GM12878 (cell line): ENCODE measurements at regions not wholly inside any gene's neighbourhood (a gene's known extent, or its start where the extent isn't known, plus 50 kb on each side); places are given as distances from the start of the nearest gene placed in this dataset.

Experiments used
- BHLHE40 ChIP-seq, 2 experiments: fragments of 450-650 bp in 1 of 2; IDR thresholded peaks; 2 replicates each; pipeline ENCODE4 v1.6.1; 2011 to 2017; ENCODE audit warnings: low read depth in 2 of 2, borderline replicate concordance in 1 of 2, improper control_type of control experiment in 1 of 2, low read length in 1 of 2, mild to moderate bottlenecking in 1 of 2
- CBX3 ChIP-seq: fragments of 200-600 bp; sonication (generic); IDR thresholded peaks from 2 replicates; pipeline ENCODE4 v1.6.1; 2016; ENCODE audit warnings: low read depth, borderline replicate concordance
- CREB1 ChIP-seq: IDR thresholded peaks from 2 replicates; pipeline ENCODE4 v1.6.1; 2012; ENCODE audit warnings: low read depth, mild to moderate bottlenecking, inconsistent platforms
- CUX1 ChIP-seq: IDR thresholded peaks from 2 replicates; pipeline ENCODE4 v1.6.1; 2012; ENCODE audit warnings: improper control_type of control experiment, low read depth, low read length; ENCODE audit not compliant: insufficient replicate concordance
- E4F1 ChIP-seq: fragments of 450-650 bp; IDR thresholded peaks from 2 replicates; pipeline ENCODE4 v1.6.1; 2018; ENCODE audit warnings: borderline replicate concordance, mild to moderate bottlenecking; ENCODE audit not compliant: partially characterized antibody
- HDGF ChIP-seq: fragments of 450-650 bp; IDR thresholded peaks from 2 replicates; pipeline ENCODE4 v1.6.1; 2016; ENCODE audit warnings: antibody characterized with exemption
- IKZF1 ChIP-seq: fragments of 450-650 bp; conservative IDR thresholded peaks from 2 replicates; pipeline ENCODE4 v1.6.1; 2017; ENCODE audit warnings: antibody characterized with exemption, mild to moderate bottlenecking
- IKZF2 ChIP-seq, 2 experiments: fragments of 450-650 bp; IDR thresholded peaks; 2 replicates each; pipeline ENCODE4 v1.6.1; 2017; ENCODE audit warnings: mild to moderate bottlenecking in 2 of 2, moderate library complexity in 2 of 2
- MTA2 ChIP-seq: fragments of 450-650 bp; IDR thresholded peaks from 2 replicates; pipeline ENCODE4 v1.6.1; 2016; ENCODE audit warnings: low read depth, mild to moderate bottlenecking, moderate library complexity
- NFYB ChIP-seq: IDR thresholded peaks from 2 replicates; pipeline ENCODE4 v1.6.1; 2011; ENCODE audit warnings: low read depth, mild to moderate bottlenecking, low read length, improper control_type of control experiment, moderate library complexity; ENCODE audit not compliant: insufficient read depth
- NR2F1 ChIP-seq: fragments of 450-650 bp; conservative IDR thresholded peaks from 2 replicates; pipeline ENCODE4 v1.6.1; 2017; ENCODE audit warnings: mild to moderate bottlenecking
- TF ChIP-seq, protein P1 (sequence below), 3 experiments: IDR thresholded peaks in 2 of 3; conservative IDR thresholded peaks in 1 of 3; 2 replicates each; pipeline ENCODE4 v1.5.1; 2011; ENCODE audit warnings: low read depth in 3 of 3, low read length in 3 of 3, mild to moderate bottlenecking in 3 of 3, control low read depth in 2 of 3, moderate library complexity in 2 of 3, inconsistent platforms in 1 of 3, mixed read lengths in 1 of 3; ENCODE audit not compliant: control insufficient read depth in 2 of 3, insufficient read depth in 1 of 3; ENCODE audit errors: extremely low read depth in 1 of 3

GRCh38 chr2:21268878-21269224 is 145.1 kb downstream of the TDRD15 start (continued):
- TF ChIP-seq CUX1 (no peak), IKZF2 (IDR thresholded peaks at IDR 0.05) (no peak), NR2F1 (peak; percentile 16; the same call in 1 of the 2 replicates), MTA2 (0 out of 2 replicates have a peak, but pooled peaks have one; percentile 30), CREB1 (0 out of 2 replicates have a peak, but pooled peaks have one; percentile 35), HDGF (no peak), CBX3 (no peak), NFYB (no peak), IKZF1 (0 out of 2 replicates have a peak, but pooled peaks have one; percentile 31), BHLHE40 (IDR thresholded peaks at IDR 0.05; ENCODE audit: borderline replicate concordance in 1 of 2, low read depth in 2 of 2, low read length in 1 of 2) (peak in 1 of 2 experiments; percentile 71; a peak in 2 of 4 replicates), E4F1 (no peak)
- TF ChIP-seq, protein P1, sequence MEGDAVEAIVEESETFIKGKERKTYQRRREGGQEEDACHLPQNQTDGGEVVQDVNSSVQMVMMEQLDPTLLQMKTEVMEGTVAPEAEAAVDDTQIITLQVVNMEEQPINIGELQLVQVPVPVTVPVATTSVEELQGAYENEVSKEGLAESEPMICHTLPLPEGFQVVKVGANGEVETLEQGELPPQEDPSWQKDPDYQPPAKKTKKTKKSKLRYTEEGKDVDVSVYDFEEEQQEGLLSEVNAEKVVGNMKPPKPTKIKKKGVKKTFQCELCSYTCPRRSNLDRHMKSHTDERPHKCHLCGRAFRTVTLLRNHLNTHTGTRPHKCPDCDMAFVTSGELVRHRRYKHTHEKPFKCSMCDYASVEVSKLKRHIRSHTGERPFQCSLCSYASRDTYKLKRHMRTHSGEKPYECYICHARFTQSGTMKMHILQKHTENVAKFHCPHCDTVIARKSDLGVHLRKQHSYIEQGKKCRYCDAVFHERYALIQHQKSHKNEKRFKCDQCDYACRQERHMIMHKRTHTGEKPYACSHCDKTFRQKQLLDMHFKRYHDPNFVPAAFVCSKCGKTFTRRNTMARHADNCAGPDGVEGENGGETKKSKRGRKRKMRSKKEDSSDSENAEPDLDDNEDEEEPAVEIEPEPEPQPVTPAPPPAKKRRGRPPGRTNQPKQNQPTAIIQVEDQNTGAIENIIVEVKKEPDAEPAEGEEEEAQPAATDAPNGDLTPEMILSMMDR (IDR thresholded peaks at IDR 0.05 in 2 of 3, conservative IDR thresholded peaks at IDR 0.05 in 1 of 3; ENCODE audit: control insufficient read depth in 2 of 3, extremely low read depth in 1 of 3, insufficient read depth in 1 of 3, low read depth in 3 of 3, low read length in 3 of 3): no peak
